ENCODE measurements at regions not wholly inside any gene's neighbourhood (a gene's known extent, or its start where the extent isn't known, plus 50 kb on each side); places are given as distances from the start of the nearest gene placed in this dataset.

- intact Hi-C loops (cut with micrococcal nuclease) (no loop called here), dilution Hi-C loops (cut with MboI; ENCODE audit: extremely low pct_ligation_motif_present, low sequenced_read_pairs) (no loop called here)
- H2AFZ ChIP-seq (ENCODE audit: low read depth, low read length), result no peak overlapping the region
- no peak overlapping the region for H3K4me3 ChIP-seq (replicated peaks in 1 of 3; ENCODE audit: insufficient read depth in 1 of 3, low read depth in 1 of 3, low read length in 3 of 3)
- no peak for DNase-seq (ENCODE audit: low read depth, low spot score)
- H3K27me3 ChIP-seq (ENCODE audit: control insufficient read depth in 2 of 2, insufficient read depth in 2 of 2, low read length in 2 of 2), result no peaks in the 10 kb centered on the region
- no peaks in the 10 kb centered on the region for H4K20me1 ChIP-seq (replicated peaks; ENCODE audit: control insufficient read depth, extremely low read depth, insufficient read depth, low read length)
- no peak overlapping the region for H3K9ac ChIP-seq (replicated peaks; ENCODE audit: extremely low read depth, insufficient read depth, low read length)
- no TSS peak for BruUV-seq (replicated peaks)
- H3K27ac ChIP-seq (ENCODE audit: insufficient read depth, low read depth, low read length), result no peak overlapping the region
- H3K4me2 ChIP-seq (ENCODE audit: insufficient read depth, low read length), result no peak overlapping the region
- H3K79me2 ChIP-seq (ENCODE audit: control insufficient read depth, insufficient read depth, low read length), result no peaks in the 10 kb centered on the region
- no peaks in the 10 kb centered on the region for H3K36me3 ChIP-seq (ENCODE audit: control insufficient read depth in 2 of 2, extremely low read depth in 1 of 2, insufficient read depth in 2 of 2, low read length in 2 of 2)
- peaks cover 8% of the 10 kb centered on the region for H3K9me3 ChIP-seq (replicated peaks; ENCODE audit: control insufficient read depth, insufficient read depth, low read length)
- CTCF ChIA-PET, result no interaction called here
- H3K4me1 ChIP-seq (ENCODE audit: control insufficient read depth, extremely low read depth, insufficient read depth, low read length), result no peaks in the 10 kb centered on the region
- H3K9me1 ChIP-seq (replicated peaks; ENCODE audit: control insufficient read depth, extremely low read depth, insufficient read depth, low read length), result no peaks in the 10 kb centered on the region
- no peak for FAIRE-seq
- POLR2A ChIA-PET, result no interaction called here
- TF ChIP-seq POLR2AphosphoS5 (IDR thresholded peaks at IDR 0.05; ENCODE audit: insufficient read depth, low read depth, low read length) (no peak), CTCF (IDR thresholded peaks at IDR 0.05; ENCODE audit: extremely low read depth in 1 of 2, insufficient read depth in 1 of 2, low read depth in 1 of 2, low read length in 2 of 2) (no peak), FOS (IDR thresholded peaks at IDR 0.05; ENCODE audit: borderline replicate concordance, insufficient read depth, low read length) (no peak), POLR2A (IDR thresholded peaks at IDR 0.05; ENCODE audit: low read depth, low read length) (no peak), EZH2 (IDR thresholded peaks at IDR 0.05; ENCODE audit: borderline replicate concordance, low read depth, low read length, severe bottlenecking) (no peak), MYC (IDR thresholded peaks at IDR 0.05; ENCODE audit: low read depth, low read length) (no peak), GATA2 (IDR thresholded peaks at IDR 0.05; ENCODE audit: insufficient read depth, insufficient read length, low read depth, low read length) (no peak), MAX (IDR thresholded peaks at IDR 0.05; ENCODE audit: insufficient read depth, insufficient read length) (no peak), JUN (IDR thresholded peaks at IDR 0.05; ENCODE audit: borderline replicate concordance, insufficient read depth, insufficient read length, low read depth) (no peak)
Observed at GRCh38 chr13:21930536-21930935, 259.7 kb downstream of the FGF9 start.

All from endothelial cell of umbilical vein (primary cell).